ENCODE measurements at regions not wholly inside any gene's neighbourhood (a gene's known extent, or its start where the extent isn't known, plus 50 kb on each side); places are given as distances from the start of the nearest gene placed in this dataset.

- TF ChIP-seq CREB1 (CRISPR knock-in tag; IDR thresholded peaks at IDR 0.05; ENCODE audit: low read depth) (no peak), ETS1 (IDR thresholded peaks at IDR 0.05) (no peak), ZNF114 (CRISPR knock-in tag; IDR thresholded peaks at IDR 0.05) (no peak), NANOG (IDR thresholded peaks at IDR 0.05; ENCODE audit: borderline replicate concordance) (no peak), POLR2AphosphoS5 (IDR thresholded peaks at IDR 0.05; ENCODE audit: low read depth) (no peak), STAT1 (IDR thresholded peaks at IDR 0.05; ENCODE audit: unreplicated experiment) (no peak), ZNF331 (CRISPR knock-in tag; IDR thresholded peaks at IDR 0.05; ENCODE audit: low read depth) (no peak)
These were observed 456.4 kb downstream of the GADD45G start (continued) for GRCh38 chr9:90061187-90061586.

GRCh38 chr9:90062982-90063381 lies 458.2 kb downstream of the GADD45G start:
- Mint-ChIP-seq H3K27me3 (ENCODE audit: insufficient read depth, low read depth, poor library complexity) (peaks cover 1% of the 10 kb centered on the region), H3K9me3 (no peaks in the 10 kb centered on the region), H3K4me3 (no peak overlapping the region), H3K36me3 (ENCODE audit: low read depth) (no peaks in the 10 kb centered on the region; the same call in 2 of the 3 replicates), H3K27ac (no peak overlapping the region), H3K4me1 (peaks cover 10% of the 10 kb centered on the region)
- H3K4me1 ChIP-seq (ENCODE audit: insufficient read depth): 0 out of 2 replicates have a peak, but pooled peaks cover 6% of the 10 kb centered on the region
- H2AFZ ChIP-seq: peak overlapping the region; percentile 78; the same call in 1 of the 2 replicates
- H3K9me2 ChIP-seq (ENCODE audit: insufficient read depth): 0 out of 2 replicates have a peak, but pooled peaks cover 4% of the 10 kb centered on the region
- no peak overlapping the region for H3K4me3 ChIP-seq
- H3K36me3 ChIP-seq (ENCODE audit: insufficient read depth): no peaks in the 10 kb centered on the region
- no peaks in the 10 kb centered on the region for H4K20me1 ChIP-seq (replicated peaks; ENCODE audit: insufficient read depth)
- no peaks in the 10 kb centered on the region for H3K79me2 ChIP-seq (replicated peaks; ENCODE audit: insufficient read depth)
- no peak for DNase-seq (ENCODE audit: low spot score)
- ATAC-seq: no peak
- H3K27me3 ChIP-seq (ENCODE audit: insufficient read depth): no peaks in the 10 kb centered on the region
- H3K27ac ChIP-seq (ENCODE audit: low read depth): no peak overlapping the region
- no peak overlapping the region for H3K4me2 ChIP-seq
- no peaks in the 10 kb centered on the region for H3F3A ChIP-seq (replicated peaks; ENCODE audit: low read depth)
- TF ChIP-seq POLR2AphosphoS5 (IDR thresholded peaks at IDR 0.05; ENCODE audit: low read depth) (no peak), NANOG (IDR thresholded peaks at IDR 0.05; ENCODE audit: borderline replicate concordance) (no peak), STAT1 (IDR thresholded peaks at IDR 0.05; ENCODE audit: unreplicated experiment) (no peak), REST (IDR thresholded peaks at IDR 0.05; ENCODE audit: unreplicated experiment) (no peak), ZNF114 (CRISPR knock-in tag; IDR thresholded peaks at IDR 0.05) (no peak), EZH2phosphoT487 (IDR thresholded peaks at IDR 0.05; ENCODE audit: unreplicated experiment) (no peak), EZH2 (IDR thresholded peaks at IDR 0.05; ENCODE audit: low read depth, unreplicated experiment) (no peak), JUNB (IDR thresholded peaks at IDR 0.05; ENCODE audit: unreplicated experiment) (no peak), CREB1 (CRISPR knock-in tag; IDR thresholded peaks at IDR 0.05; ENCODE audit: low read depth) (no peak), CTCF (conservative IDR thresholded peaks at IDR 0.05; ENCODE audit: low read depth in 2 of 2) (no peak), ZNF331 (CRISPR knock-in tag; IDR thresholded peaks at IDR 0.05; ENCODE audit: low read depth) (no peak), ETS1 (IDR thresholded peaks at IDR 0.05) (no peak)

All from GM23338 (cell line).